ENCODE measurements at regions not wholly inside any gene's neighbourhood (a gene's known extent, or its start where the extent isn't known, plus 50 kb on each side); places are given as distances from the start of the nearest gene placed in this dataset.
A peak's percentile ranks its signal among the peaks of the same experiment; 100 is the strongest.

DNA sequence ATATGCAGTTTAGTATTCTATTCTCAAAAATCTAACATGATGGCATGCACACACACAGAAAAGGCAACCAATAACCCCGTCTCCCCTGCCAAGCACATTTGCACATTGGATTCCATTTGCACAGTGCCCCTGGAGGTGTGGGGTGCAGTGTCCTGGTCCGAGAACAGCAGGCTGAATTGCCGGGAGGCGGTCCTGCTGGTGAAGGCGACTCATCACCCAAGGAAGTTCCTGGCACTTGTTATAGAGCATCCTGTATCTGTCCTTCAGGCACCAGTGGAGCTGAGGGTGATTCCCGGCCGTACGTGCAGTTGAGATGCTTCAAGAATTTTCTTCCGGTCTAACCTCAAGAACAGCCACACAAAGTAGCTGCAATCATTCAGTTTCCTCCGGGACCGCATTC, 73.0 kb upstream of the RAB12 start:
- Mint-ChIP-seq H3K36me3 (ENCODE audit: unreplicated experiment) (peaks cover 3% of the 10 kb centered on the region), H3K27me3 (ENCODE audit: unreplicated experiment) (peaks cover 34% of the 10 kb centered on the region), H3K9me3 (ENCODE audit: unreplicated experiment) (peaks cover 18% of the 10 kb centered on the region), H3K27ac (ENCODE audit: unreplicated experiment) (no peak overlapping the region), H3K4me1 (ENCODE audit: unreplicated experiment) (no peaks in the 10 kb centered on the region), H3K4me3 (ENCODE audit: unreplicated experiment) (no peak overlapping the region)
- no peak for TF ChIP-seq CTCF (IDR thresholded peaks at IDR 0.05)
- peak; percentile 34 for DNase-seq (ENCODE audit: extremely low spot score, unreplicated experiment)

- peaks cover 11% of the 10 kb centered on the region for H3K9me3 Mint-ChIP-seq (ENCODE audit: unreplicated experiment)
- H3K4me1 Mint-ChIP-seq (ENCODE audit: unreplicated experiment) = no peaks in the 10 kb centered on the region
- TF ChIP-seq CTCF (IDR thresholded peaks at IDR 0.05) = no peak
- H3K27me3 Mint-ChIP-seq (ENCODE audit: unreplicated experiment) = peaks cover 41% of the 10 kb centered on the region
- no peak overlapping the region for H3K4me3 Mint-ChIP-seq (ENCODE audit: unreplicated experiment)
- H3K27ac Mint-ChIP-seq (ENCODE audit: unreplicated experiment) = no peak overlapping the region
- peaks cover 2% of the 10 kb centered on the region for H3K36me3 Mint-ChIP-seq (ENCODE audit: unreplicated experiment)
- DNase-seq (ENCODE audit: extremely low spot score, unreplicated experiment) = no peak
These were observed 72.3 kb upstream of the RAB12 start for GRCh38 chr18:8536922-8537321.

- no peak for DNase-seq (ENCODE audit: extremely low spot score, unreplicated experiment)
- H3K27ac Mint-ChIP-seq (ENCODE audit: unreplicated experiment) = no peak overlapping the region
- no peak for TF ChIP-seq CTCF (IDR thresholded peaks at IDR 0.05)
These were observed 71.8 kb upstream of the RAB12 start for GRCh38 chr18:8537400-8537799.

GRCh38 chr18:8538935-8539334, 70.3 kb upstream of the RAB12 start:
- H3K9me3 Mint-ChIP-seq (ENCODE audit: unreplicated experiment) = no peaks in the 10 kb centered on the region
- DNase-seq (ENCODE audit: extremely low spot score, unreplicated experiment) = no peak
- H3K4me1 Mint-ChIP-seq (ENCODE audit: unreplicated experiment) = no peaks in the 10 kb centered on the region
- no peak overlapping the region for H3K4me3 Mint-ChIP-seq (ENCODE audit: unreplicated experiment)
- no peak overlapping the region for H3K27ac Mint-ChIP-seq (ENCODE audit: unreplicated experiment)
- no peaks in the 10 kb centered on the region for H3K36me3 Mint-ChIP-seq (ENCODE audit: unreplicated experiment)
- peaks cover 41% of the 10 kb centered on the region for H3K27me3 Mint-ChIP-seq (ENCODE audit: unreplicated experiment)
- no peak for TF ChIP-seq CTCF (IDR thresholded peaks at IDR 0.05)

More at GRCh38 chr18:8537400-8537799, 71.8 kb upstream of the RAB12 start:
- no peaks in the 10 kb centered on the region for H3K36me3 Mint-ChIP-seq (ENCODE audit: unreplicated experiment)
- H3K4me1 Mint-ChIP-seq (ENCODE audit: unreplicated experiment) = no peaks in the 10 kb centered on the region
- peaks cover 7% of the 10 kb centered on the region for H3K9me3 Mint-ChIP-seq (ENCODE audit: unreplicated experiment)
- peaks cover 42% of the 10 kb centered on the region for H3K27me3 Mint-ChIP-seq (ENCODE audit: unreplicated experiment)
- H3K4me3 Mint-ChIP-seq (ENCODE audit: unreplicated experiment) = no peak overlapping the region

DNA sequence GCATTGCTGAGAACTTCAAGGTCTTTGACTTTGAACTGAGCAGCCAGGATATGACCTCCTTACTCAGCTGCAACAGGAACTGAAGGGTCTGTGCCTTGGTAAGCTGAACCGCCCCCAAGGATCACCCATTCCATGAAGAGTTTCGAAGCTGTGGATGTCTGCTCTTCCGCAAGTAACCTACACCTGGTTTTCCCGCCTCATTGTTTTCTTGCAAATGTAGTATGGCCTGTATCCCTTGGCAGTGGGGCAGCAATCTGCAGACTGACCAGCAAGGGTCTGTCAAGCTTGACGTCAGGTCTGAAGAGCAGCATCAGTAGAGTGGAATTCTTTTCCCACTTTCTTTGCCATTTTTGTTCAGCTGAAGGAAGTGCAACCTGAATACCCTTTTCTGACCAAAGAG, 62.6 kb upstream of the RAB12 start:
- no peak for TF ChIP-seq CTCF (IDR thresholded peaks at IDR 0.05)
- Mint-ChIP-seq H3K27ac (ENCODE audit: unreplicated experiment) (no peak overlapping the region), H3K4me3 (ENCODE audit: unreplicated experiment) (no peak overlapping the region), H3K4me1 (ENCODE audit: unreplicated experiment) (no peaks in the 10 kb centered on the region), H3K9me3 (ENCODE audit: unreplicated experiment) (no peaks in the 10 kb centered on the region), H3K27me3 (ENCODE audit: unreplicated experiment) (peaks cover 35% of the 10 kb centered on the region), H3K36me3 (ENCODE audit: unreplicated experiment) (no peaks in the 10 kb centered on the region)
- no peak for DNase-seq (ENCODE audit: extremely low spot score, unreplicated experiment)

Measured in osteocyte (in vitro differentiated cells).